Ascending aorta (tissue), 2 donors: ENCODE measurements at regions not wholly inside any gene's neighbourhood (a gene's known extent, or its start where the extent isn't known, plus 50 kb on each side); places are given as distances from the start of the nearest gene placed in this dataset.

Experiments used
- DNase-seq, 2 donors: peaks; one replicate each; pipeline ENCODE4 v3.0.0-alpha.2; 2019; ENCODE audit warnings: low spot score in 2 of 2
- H3K27ac ChIP-seq, 2 donors: fragments of 200-600 bp; sonication (generic); one replicate each; pipeline ENCODE4 v1.5.1; 2016 to 2017; ENCODE audit warnings: mild to moderate bottlenecking in 1 of 2
- H3K27me3 ChIP-seq: fragments of 200-600 bp; sonication (generic); one replicate; pipeline ENCODE4 v1.5.1; 2017
- H3K36me3 ChIP-seq, 2 donors: fragments of 200-600 bp; sonication (generic); one replicate each; pipeline ENCODE4 v1.5.1; 2016
- H3K4me1 ChIP-seq, 2 donors: fragments of 200-600 bp; sonication (generic); one replicate each; pipeline ENCODE4 v1.5.1; 2016 to 2017; ENCODE audit warnings: mild to moderate bottlenecking in 1 of 2
- H3K4me3 ChIP-seq, 2 donors: fragments of 200-600 bp; sonication (generic); one replicate each; pipeline ENCODE4 v1.5.1; 2016 to 2017; ENCODE audit warnings: mild to moderate bottlenecking in 1 of 2
- H3K9me3 ChIP-seq, 2 donors: fragments of 200-600 bp; sonication (generic); one replicate each; pipeline ENCODE4 v1.5.1; 2016
- intact Hi-C: fragments of 100-400 bp; cut with DNase I; formaldehyde crosslinking; loops from one replicate; pipeline ENCODE4 v1.15.1; 2023
- TF ChIP-seq, protein P1 (sequence below), 3 experiments: fragments of 200-600 bp in 2 of 3; fragments of 450-650 bp in 1 of 3; sonication (generic) in 2 of 3; IDR thresholded peaks; one replicate each; pipeline ENCODE4 v1.5.1; 2016 to 2019; ENCODE audit warnings: antibody characterized with exemption in 3 of 3, mild to moderate bottlenecking in 1 of 3, moderate library complexity in 1 of 3

DNA sequence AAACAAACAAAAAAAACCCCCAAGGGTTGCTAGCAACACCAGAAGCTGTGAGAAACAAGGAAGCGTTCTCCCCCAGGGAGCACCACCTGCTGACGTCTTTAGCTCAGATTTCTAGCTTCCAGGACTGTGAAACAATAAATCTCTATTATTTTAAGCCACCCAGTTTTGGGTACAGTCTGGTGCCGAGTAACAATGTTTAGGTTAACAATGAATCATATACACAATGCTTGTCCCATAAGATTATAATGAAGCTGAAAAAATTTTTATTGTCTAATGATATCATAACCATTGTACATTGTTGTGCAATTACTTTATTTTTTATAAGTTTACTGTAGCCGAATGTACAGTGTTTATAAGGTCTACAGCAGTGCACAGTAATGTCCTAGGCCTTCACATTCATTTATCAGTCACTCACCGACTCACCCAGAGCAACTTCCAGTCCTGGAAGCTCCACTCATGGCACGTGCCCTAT lies 72.1 kb upstream of the CAB39 start:
- Histone ChIP-seq H3K9me3 (no peaks in the 10 kb centered on the region), H3K27ac (no peak overlapping the region), H3K36me3 (no peaks in the 10 kb centered on the region), H3K4me1 (no peaks in the 10 kb centered on the region), H3K4me3 (no peak overlapping the region), H3K27me3 (no peaks in the 10 kb centered on the region)
- TF ChIP-seq, protein P1, sequence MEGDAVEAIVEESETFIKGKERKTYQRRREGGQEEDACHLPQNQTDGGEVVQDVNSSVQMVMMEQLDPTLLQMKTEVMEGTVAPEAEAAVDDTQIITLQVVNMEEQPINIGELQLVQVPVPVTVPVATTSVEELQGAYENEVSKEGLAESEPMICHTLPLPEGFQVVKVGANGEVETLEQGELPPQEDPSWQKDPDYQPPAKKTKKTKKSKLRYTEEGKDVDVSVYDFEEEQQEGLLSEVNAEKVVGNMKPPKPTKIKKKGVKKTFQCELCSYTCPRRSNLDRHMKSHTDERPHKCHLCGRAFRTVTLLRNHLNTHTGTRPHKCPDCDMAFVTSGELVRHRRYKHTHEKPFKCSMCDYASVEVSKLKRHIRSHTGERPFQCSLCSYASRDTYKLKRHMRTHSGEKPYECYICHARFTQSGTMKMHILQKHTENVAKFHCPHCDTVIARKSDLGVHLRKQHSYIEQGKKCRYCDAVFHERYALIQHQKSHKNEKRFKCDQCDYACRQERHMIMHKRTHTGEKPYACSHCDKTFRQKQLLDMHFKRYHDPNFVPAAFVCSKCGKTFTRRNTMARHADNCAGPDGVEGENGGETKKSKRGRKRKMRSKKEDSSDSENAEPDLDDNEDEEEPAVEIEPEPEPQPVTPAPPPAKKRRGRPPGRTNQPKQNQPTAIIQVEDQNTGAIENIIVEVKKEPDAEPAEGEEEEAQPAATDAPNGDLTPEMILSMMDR (IDR thresholded peaks at IDR 0.05), result no peak
- intact Hi-C loops, result no loop called here
- DNase-seq, result no peak

DNA sequence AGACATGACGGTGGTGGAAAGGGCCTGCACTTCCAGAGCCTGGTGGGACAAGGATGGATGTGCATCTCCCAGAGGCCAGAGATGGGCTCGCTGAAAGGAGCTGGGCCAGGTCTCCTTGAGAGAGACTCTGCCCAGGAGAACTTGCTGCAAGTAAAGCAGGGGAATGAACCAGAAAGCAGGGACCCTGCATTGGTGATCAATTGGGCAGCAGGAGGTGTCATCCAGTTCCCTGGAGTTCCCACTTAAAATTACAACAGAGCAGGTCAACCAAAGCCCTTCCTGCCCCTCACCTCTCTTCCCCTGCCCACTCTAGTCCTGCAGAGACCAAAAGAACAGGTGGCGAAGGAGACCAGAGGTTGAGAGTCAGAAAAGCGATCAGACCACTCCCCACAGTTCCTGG lies 69.7 kb upstream of the CAB39 start:
- TF ChIP-seq, protein P1 (IDR thresholded peaks at IDR 0.05), result no peak
- Histone ChIP-seq H3K9me3 (no peaks in the 10 kb centered on the region), H3K4me3 (no peak overlapping the region), H3K4me1 (no peaks in the 10 kb centered on the region), H3K27ac (no peak overlapping the region), H3K36me3 (no peaks in the 10 kb centered on the region), H3K27me3 (no peaks in the 10 kb centered on the region)
- DNase-seq, result no peak
- intact Hi-C loops, result no loop called here

GRCh38 chr2:230643576-230644291 lies 68.9 kb upstream of the CAB39 start:
- H3K27ac ChIP-seq, result no peak overlapping the region

GRCh38 chr2:230644356-230644935 lies 68.2 kb upstream of the CAB39 start:
- intact Hi-C loops, result no loop called here
- TF ChIP-seq, protein P1 (IDR thresholded peaks at IDR 0.05), result no peak
- no peaks in the 10 kb centered on the region for H3K36me3 ChIP-seq
- DNase-seq, result no peak
- no peaks in the 10 kb centered on the region for H3K4me1 ChIP-seq
- no peak overlapping the region for H3K27ac ChIP-seq
- no peaks in the 10 kb centered on the region for H3K27me3 ChIP-seq
- H3K4me3 ChIP-seq, result no peak overlapping the region
- no peaks in the 10 kb centered on the region for H3K9me3 ChIP-seq

More at GRCh38 chr2:230643576-230644291, 68.9 kb upstream of the CAB39 start:
- H3K9me3 ChIP-seq, result no peaks in the 10 kb centered on the region
- H3K4me1 ChIP-seq, result no peaks in the 10 kb centered on the region
- no peaks in the 10 kb centered on the region for H3K36me3 ChIP-seq
- DNase-seq, result peak in 1 of 2 donors; percentile 35
- intact Hi-C loops, result no loop called here
- H3K27me3 ChIP-seq, result no peaks in the 10 kb centered on the region
- TF ChIP-seq, protein P1 (IDR thresholded peaks at IDR 0.05), result no peak
- no peak overlapping the region for H3K4me3 ChIP-seq

DNA sequence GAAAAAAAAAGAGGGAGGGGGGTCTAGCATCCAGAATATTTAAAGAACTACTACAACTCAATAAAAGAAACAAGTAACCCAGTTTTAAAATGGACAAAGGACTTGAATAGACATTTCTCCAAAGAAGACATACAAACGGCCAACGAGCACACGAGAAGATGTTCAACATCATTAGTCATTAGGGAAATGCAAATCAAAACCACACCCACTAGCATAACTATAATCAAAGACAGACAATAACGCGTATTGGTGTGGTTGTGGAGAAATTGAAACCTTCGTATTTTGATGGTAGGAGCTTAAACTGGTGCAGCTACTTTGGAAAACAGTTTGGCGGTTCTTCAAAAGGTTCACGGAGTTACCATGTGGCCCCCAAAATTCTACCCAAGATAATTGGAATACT lies 64.3 kb upstream of the CAB39 start:
- no peak overlapping the region for H3K4me3 ChIP-seq
- H3K27me3 ChIP-seq, result no peaks in the 10 kb centered on the region
- no peaks in the 10 kb centered on the region for H3K9me3 ChIP-seq
- H3K36me3 ChIP-seq, result no peaks in the 10 kb centered on the region
- no peaks in the 10 kb centered on the region for H3K4me1 ChIP-seq
- intact Hi-C loops, result no loop called here
- DNase-seq, result no peak
- TF ChIP-seq, protein P1 (IDR thresholded peaks at IDR 0.05), result no peak
- H3K27ac ChIP-seq, result no peak overlapping the region
